M059J (cell line): ENCODE measurements at regions not wholly inside any gene's neighbourhood (a gene's known extent, or its start where the extent isn't known, plus 50 kb on each side); places are given as distances from the start of the nearest gene placed in this dataset.

Source experiments
- DNase-seq: peaks from one replicate; pipeline ENCODE4 v3.0.0-alpha.2; 2012; ENCODE audit warnings: low read depth

DNA sequence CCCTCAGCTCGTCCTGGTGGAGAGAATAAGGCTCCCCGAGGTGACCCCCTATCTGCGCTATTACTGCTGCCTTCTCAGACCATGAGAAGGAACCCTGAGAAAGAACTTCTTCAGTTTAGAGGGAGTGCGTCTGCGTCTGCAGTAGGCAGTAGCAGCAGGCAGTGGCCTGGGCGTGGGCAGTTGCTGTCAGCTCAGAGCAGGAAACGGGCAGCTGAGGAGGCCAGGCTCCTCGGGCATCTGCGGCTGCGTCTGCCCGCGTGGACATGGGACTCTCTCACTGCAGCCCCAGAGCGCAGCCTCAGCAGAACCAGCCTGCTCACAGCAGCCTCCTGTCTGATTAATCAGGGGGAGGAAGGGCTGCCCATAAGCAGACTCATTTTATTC is 49.8 kb upstream of the FCN1 start:
- no peak for DNase-seq

DNA sequence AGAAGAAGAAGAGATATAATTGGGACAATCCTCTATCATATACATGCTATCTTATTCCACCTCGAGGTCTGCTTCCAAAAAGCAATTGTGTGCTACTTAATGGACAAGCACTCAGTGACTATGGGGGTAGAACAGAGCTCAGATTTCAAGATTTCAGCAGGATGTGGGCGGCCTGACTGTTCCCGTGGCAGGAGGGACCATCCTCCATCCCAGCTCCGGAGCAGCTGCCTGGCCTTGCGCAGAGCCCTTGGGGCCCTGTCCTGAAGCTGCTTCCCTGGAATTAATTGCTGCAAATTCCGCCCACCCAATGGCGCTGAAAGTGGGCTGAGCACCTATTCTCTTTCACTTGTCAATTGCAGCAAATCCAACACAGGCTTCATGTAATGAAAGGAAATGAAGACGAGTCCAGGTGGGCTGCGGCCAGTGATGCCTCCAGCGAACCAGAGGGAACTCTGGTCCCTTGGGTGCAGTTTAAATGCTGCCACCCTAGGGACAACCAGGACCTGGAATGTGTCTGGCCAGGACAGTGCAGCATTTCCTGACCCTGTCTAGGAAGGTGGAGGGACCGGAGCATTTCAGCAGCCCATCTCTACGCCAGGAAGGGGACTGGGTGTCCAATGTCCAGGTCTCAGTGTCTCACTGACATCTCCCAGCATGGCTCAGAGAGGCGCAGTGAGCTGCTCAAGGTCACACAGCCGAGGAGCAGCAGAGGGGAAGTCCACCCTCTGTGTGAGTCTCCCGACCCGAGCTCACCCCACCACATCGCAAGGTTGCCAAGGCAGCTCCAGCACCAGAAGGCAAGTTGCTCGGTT is 50.5 kb upstream of the FCN1 start:
- no peak for DNase-seq

DNA sequence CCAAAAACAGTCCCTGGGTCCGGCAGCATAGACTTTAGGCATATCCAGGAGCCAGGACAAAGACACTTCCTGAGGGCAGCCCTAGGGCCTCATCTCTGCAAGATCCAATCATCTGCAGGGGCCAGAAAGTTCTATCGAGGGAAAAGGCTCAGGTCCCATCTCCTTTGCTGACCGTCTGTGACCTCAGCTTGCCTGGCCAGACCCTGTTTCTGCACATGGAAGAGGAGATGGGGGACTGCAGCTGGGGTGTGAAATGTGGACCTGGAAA is 51.0 kb upstream of the FCN1 start:
- no peak for DNase-seq

DNA sequence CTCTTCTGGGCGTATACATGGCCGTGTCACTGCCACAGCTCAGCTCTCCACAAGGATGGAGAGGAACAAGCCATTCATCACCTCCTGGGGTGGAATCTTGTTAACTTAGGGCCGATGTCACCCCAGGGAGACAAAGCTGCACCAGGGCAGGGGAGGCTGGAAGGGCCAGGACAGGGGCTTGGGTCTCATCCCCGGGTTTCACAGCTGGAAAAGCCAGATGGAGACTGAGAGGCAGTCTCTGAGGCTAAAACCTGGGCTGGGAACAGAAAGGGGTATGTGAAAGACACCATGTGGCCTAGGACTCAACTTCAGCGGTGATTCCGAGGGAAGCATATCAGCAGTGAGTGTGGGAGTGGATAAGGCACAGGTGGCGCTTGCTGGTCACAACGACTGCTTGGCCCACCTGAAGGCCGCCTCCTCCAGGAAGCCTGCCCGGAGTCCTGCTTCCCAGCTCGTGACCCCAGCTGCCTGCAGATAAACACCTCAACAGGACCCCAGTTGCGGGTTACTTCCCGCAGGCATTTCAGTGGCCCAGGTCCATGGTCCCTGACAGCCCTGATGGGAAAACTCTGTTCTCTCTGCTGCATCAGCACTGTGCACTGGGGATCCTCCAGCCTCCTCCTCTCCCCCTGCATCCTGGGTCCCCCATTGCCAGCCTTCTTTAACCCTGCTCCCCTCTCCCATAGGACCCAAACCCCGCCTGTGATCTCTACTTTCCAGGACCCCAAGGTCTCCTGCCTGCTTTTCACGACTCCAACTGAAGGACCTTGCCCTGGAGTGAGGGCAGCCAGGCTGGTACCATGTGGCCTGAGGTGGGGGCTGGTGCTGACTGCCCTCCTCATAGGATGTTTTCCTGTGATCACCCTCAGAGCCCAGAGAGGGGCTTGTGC is 51.7 kb upstream of the FCN1 start:
- DNase-seq = no peak

DNA sequence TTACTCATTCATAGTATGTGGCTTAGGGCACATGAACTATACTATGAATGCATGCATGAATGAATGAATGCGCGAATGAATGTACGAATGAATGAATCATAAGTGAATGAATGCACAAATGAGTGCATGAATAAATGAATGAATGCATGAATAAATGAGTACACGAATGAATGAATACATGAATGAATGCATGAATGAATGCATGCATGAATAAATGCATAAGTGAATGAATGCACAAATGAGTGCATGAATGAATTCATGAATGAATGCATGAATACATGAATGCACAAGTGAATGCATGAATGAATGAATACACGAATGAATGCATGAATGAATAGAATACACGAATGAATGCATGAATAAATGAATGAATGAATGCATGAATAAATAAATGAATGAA is 52.5 kb upstream of the FCN1 start:
- no peak for DNase-seq

DNA sequence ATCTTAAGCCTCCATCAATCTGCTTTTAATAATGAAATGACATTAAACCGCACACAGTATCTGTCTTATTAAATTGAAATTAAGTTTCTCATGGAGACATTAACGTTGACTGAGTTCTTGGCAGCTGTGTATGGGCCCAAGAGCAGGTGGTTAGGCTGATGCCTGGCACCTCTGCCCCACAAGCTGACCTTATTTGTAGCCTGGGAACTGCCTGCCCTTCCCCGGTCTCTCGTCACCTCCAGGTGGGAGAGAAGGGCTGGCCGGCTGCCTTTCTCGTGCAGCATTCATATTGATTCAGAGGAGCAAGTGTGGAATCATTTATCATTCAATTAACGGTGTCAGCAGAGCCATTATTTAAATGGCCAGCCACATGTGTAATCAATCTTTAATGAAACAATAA is 53.0 kb upstream of the FCN1 start:
- DNase-seq = no peak

DNA sequence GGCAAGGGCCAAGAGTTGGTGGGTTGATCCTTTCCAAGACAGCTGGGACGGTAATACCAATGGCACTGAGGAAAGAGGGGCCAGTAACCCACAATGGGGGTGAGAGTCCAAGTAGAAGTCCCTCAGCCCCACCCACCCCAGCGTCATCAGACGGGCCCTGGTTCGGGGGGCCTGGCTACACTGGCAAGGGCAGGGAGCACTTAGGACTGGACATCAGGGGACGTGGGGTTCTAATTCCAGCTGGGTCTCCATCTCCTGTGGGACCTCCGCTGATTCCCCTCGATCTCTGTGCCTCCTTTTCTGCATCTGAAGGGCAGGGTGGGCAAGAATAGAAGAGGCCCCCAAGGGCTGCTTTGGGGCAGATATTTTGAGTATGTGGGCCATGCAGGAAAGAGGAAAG is 53.5 kb upstream of the FCN1 start:
- DNase-seq = no peak

DNA sequence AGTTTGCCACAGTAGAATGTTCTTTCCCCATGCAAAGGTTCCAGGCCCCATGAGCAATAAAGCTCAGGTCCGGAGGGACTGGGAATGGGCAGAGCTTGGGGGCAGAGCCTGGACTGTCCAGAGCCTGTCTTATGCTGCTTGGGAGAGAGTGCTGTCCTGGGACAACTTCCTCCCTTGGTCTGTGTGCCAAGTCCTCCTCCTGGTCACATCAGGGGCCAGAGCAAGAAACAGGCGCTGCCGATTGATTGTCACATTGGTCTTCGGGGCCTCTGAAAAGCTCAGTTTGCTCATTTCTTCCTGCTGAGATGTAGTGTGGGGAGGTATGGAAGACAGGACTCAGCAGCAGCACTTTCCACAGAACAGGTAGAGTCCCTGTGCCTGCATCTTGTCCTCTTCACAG is 54.0 kb upstream of the FCN1 start:
- DNase-seq = no peak

DNA sequence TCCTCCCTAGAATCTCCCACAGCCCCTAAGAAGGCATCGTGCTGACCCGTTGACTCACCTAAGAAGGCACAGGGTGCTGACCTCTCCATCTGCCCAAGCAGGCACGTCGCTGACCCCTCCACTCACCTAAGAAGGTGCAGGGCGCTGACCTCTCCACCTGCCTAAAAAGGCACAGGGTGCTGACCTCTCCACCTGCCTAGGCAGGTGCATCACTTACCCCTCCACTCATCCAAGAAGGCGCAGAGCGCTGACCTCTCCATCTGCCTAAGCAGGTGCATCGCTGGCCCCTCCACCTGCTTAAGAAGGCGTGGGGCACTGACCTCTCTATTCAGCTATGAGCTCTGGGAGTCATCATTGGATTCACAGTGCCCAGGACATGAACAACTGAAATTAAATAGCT is 54.4 kb upstream of the FCN1 start:
- DNase-seq = no peak

DNA sequence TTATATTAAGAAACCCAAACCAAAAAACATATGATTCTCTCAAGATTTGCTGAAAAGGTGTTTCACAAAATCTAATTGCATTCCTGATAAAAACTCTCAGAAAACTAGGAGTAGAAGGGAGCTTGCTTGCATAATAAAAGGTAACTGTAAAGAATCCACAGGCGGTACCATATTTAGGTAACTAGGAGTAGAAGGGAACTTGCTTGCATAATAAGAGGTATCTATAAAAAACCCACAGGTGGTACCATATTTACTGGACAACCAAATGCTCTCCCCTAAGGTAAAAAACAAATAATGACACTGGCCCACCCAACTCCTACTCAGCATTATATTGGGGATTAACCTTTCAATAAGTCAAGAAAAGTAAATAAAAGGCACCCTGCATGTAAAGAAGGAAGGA is 57.5 kb upstream of the FCN1 start:
- no peak for DNase-seq

DNA sequence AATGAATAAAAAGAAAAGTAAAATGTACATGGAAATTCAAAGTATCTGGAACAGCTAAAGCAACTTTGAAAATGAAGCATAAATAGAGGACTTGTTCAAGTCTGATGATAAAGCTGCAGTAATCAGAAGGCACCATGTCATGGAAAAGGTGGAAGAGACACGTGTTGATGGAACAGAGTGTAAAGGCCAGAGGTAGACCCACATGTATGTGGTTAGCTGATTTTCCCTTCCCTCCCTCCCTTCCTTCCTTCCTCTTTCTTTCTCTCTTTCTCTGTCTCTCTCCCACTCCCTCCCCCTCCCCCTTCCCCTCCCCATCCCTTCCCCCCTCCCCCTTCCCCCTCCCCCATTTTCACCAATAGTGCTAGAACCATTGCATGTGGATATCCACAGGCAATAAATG is 58.7 kb upstream of the FCN1 start:
- DNase-seq = no peak

DNA sequence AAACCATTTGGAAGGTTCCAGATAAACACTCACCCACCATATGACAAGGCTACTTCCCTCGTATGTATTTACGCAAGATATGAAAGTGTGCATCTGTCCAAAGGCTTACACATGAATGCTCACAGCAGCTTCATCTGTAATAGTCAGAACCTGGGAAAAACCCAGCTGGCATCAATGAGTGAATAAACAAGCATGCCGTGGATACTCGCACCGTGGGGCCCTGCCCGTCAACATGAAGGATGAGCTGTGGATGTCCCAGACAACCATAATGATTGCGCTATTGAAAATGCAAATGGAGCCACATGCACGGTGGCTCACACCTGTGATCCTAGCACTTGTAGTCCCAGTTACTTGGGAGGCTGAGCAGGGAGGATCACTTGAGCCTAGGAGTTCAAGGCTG is 60.6 kb upstream of the FCN1 start:
- no peak for DNase-seq

DNA sequence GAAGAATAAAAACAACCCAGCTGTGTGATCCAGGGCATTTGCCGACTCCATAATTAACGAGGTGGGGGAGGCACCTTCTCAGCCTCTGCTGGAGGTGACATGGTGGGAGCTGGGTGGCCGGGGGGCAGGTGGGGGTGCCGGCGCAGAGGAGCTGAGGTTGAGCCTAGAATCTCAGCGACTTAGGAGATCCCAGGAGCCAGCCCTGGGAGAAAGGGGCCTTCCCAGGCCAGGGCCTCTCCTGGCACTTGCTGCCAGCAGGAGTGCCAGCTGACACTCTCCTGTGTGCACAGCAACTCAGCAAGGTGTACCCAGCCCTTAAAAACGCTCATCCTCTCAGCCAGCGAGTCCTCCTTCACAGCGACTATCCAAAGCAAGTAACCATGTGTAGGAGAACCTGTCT is 62.8 kb upstream of the FCN1 start:
- no peak for DNase-seq

DNA sequence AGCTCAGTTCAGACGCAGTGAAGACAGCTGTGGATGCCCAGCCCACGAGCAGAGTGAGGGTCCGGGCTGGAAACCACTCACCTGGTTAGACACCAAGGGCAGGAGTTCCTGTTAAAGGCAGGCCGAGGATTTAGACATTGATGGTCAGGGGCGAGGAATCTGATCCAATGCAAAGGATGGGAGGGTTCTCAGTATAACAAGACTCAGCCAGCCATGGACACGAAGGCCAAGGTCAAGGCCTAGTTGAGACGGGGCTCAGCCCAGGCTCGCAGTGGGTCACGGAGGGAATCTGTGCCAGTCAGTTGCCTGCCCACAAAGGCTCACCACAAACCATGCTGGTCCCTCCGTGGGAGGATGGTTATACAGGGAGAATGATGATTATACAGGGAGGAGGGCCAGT is 63.3 kb upstream of the FCN1 start:
- DNase-seq = no peak

DNA sequence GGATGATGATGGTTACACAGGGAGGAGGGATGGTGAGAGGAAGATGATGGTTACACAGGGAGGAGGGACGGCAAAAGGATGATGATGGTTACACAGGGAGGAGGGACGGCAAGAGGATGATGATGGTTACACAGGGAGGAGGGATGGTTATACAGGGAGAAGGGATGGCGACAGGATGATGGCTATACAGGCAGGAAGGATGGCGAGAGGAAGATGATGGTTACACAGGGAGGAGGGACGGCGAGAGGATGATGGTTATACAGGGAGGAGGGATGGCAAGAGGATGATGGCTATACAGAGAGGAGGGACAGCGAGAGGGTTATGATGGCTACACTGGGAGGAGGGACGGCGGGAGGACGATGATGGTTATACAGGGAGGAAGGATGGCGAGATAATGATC is 64.1 kb upstream of the FCN1 start:
- DNase-seq = no peak

DNA sequence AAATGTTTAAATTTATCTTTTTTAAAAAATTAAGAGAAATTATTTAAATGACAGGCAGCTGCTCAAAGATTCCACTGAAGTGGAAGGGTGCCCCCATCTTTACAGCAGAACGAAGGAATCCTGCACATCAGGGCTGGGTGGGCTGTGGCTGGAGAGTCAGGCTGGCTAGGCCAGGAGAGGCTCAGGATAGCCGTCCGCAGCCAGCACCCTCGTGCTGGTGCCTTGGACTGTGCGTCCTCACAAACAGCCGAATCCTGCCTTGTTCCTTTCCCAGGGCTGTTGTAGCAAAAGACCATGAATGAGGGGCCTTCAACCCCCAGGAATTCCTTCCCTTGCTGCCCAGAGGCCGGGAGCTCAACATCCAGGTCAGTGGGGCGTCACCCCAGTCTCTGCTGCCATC is 64.6 kb upstream of the FCN1 start:
- no peak for DNase-seq

DNA sequence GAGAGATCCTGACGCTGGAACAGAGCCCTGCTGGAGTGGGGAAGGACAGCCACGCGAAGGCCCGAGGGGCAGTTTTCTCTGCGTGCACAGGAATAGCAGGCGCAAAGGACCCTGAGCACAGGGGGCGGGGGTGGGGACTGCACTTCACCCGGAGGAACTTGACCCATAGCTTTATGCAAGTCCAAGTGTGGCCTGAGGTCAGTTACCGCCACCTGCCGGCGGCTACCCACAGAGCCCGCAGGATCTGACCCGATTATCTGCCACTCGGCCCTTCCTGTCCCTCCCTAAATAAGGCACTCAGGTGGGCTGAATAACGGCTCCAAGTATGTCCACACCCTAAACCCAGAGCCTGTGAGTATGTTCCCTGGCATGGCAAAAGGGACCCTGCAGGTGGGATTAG is 65.4 kb upstream of the FCN1 start:
- DNase-seq = no peak

DNA sequence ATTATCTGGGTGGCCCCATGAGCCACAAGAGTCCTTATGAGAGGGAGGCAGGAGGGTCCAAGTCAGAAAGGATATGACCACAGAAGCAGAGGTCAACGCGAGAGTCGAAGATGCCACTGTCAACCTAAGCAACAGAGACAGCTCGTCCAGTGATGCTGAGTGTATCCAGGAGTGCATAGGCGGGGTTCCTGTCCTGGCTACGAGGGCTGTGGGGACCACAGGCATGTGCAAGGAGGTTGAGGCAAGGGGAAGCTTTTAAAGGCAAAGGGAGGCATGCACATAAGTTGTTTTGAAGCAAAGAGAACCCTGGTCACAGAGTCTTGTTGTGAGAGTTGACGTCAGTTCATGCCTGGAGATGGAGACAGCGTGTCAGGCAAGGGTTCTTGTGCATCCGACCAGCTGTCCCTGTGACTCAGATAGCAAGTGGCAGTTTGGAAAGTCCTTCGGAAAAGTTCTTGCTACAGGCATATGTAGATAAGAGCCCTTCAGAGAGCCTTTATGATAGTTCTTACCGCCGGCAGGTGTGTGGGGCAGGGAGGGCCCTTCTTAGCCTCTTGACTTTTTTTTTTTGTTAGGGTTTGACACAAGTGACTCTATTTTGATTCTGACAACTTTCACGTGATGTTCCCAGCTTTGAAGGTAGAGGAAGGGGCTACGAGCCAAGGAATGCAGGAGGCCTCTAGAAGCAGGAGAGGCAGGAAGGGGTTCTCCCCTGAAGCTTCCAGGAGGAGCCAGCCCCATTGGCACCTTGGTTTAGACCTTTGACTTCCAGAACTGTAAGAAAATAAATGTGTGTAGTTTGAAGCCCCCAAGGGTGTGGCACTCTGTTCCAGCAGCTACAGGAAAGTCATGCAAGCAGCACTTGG is 66.0 kb upstream of the FCN1 start:
- no peak for DNase-seq

DNA sequence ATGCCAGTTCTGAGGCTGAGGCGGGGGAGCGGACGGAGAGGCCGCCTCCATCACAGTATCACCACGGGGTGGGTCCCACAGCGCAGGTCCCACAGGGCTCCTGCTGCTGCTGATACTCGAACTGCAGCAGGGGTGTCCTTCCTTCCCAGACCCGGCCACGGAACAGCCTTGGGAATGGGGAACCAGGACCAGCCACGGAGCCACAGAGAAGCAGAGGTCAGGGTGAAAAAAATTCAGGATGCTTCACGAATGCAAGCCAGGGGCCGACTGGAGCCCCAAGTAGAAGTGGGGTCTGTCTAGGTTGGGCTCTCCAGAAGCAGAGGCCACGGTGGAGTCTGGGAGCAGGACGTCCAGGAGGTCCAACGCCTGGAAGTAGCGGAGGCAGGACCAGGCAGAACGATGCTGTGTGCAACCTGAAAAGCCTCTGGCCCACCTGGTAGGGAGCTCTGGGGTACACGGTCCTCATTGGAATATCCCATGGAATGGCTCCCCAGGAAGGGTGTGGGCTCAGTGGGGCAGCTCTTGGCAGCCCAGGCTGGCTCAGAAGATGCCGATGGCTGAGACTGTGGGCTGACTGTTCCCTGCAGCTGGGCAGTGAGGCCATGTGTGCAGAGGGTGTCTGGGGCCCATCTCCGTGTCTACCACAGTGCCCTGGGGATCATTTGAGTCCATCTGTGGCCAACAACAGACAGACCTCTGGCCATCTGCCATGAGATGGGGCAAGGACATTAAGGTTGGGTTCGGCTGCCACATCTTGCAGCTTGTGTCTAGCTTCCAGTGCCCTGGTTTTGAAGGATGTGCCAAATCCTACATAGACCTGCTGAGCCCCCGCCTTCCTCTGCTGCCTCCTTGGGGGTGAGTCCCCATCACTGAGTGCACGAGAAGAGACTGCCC is 66.9 kb upstream of the FCN1 start:
- no peak for DNase-seq

DNA sequence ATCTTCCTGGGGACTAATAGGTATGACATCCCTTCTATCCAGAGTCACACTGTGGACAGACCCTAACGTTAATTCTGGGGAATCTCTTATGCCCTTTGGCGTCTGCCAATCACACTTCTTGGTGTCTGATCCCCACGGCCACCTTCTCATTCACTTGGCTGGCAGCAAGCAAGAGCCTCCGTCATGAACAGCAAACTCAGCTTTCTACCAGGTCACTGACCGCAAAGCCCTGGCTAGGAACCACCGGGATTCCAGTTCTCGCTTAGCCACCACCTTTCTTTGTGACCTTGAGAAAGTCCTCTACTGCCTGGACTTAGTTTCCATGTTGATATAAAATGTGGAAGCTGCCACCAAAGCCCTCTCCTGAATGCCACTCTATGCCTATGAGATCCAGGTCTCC is 67.7 kb upstream of the FCN1 start:
- no peak for DNase-seq

DNA sequence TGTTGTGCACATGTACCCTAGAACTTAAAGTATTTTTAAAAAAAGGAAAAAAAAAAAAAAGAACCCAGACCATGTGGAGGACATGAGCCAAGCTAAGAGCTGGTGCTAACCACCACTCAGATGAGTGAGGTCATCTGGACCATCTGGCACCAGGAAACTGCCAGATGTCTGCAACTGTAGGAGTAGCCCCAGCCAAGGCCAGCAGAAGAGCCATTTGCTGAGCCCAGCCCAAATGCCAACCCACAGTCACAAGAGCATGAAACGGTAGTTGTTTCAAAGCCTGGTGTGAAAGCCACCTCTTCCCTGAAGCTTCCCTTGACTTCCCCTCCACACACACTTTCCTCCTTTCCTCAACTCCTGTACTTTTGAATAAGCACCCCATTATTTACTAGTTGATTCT is 69.2 kb upstream of the FCN1 start:
- no peak for DNase-seq

DNA sequence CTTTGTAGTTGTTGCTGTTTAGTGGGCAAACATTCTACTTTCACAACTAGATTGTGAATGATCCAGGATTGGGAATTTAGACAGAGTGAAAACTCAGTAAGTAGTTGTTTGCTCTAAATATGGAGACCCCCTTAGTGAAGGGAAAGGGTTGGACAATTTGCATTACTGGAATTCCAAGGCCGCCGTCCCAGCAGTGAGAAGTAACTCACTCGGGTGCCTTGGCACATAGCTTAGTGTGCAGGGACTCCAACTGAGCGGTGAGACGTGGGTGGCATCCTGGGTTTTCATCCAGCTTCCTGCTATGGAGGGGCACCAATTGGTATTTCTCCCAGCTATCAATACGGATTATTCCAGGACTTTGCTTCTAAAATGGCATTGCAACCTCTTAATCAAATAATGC is 69.7 kb upstream of the FCN1 start:
- DNase-seq = no peak
